ENCODE measurements at regions not wholly inside any gene's neighbourhood (a gene's known extent, or its start where the extent isn't known, plus 50 kb on each side); places are given as distances from the start of the nearest gene placed in this dataset.

DNA sequence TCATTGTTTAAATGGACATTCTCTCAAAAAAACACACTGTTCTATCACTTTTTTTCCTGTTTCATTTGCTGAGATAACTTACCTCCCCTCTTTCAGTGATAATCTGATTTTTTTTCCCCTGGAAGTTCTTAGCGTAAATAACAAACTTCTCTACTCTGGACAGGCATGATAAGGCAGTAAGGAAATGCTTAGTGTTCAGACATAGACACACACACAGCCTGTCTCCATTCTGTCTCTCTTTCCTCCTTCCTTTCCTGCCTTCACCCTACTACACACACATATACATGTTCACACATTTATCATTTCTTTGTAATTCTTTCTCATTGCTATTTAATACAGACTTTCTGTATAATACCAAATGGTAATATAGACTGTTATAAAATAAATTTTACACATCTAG, 470.8 kb upstream of the ROBO1 start:
- Histone ChIP-seq H3K4me1 (replicated peaks) (no peaks in the 10 kb centered on the region), H3K9me3 (no peaks in the 10 kb centered on the region), H3K4me3 (no peak overlapping the region), H3K36me3 (no peaks in the 10 kb centered on the region), H3K27ac (no peak overlapping the region), H3K27me3 (replicated peaks; ENCODE audit: insufficient read depth) (no peaks in the 10 kb centered on the region)
- WGBS = 54% methylated on average over 1 of the region's 1 CpG
- intact Hi-C loops (cut with DNase I) = no loop called here
- TF ChIP-seq CTCF (IDR thresholded peaks at IDR 0.05) = no peak
- no peak for TF ChIP-seq POLR2A (IDR thresholded peaks at IDR 0.05)
- no peak for TF ChIP-seq POLR2AphosphoS5 (IDR thresholded peaks at IDR 0.05)
- no peak for DNase-seq (ENCODE audit: low spot score)

GRCh38 chr3:80238152-80238551, 470.4 kb upstream of the ROBO1 start:
- TF ChIP-seq POLR2AphosphoS5 (IDR thresholded peaks at IDR 0.05) (no peak), CTCF (IDR thresholded peaks at IDR 0.05) (no peak), POLR2A (IDR thresholded peaks at IDR 0.05) (no peak)
- no peak for DNase-seq (ENCODE audit: low spot score)
- Histone ChIP-seq H3K27ac (no peak overlapping the region), H3K4me1 (replicated peaks) (no peaks in the 10 kb centered on the region), H3K36me3 (no peaks in the 10 kb centered on the region), H3K4me3 (no peak overlapping the region), H3K9me3 (no peaks in the 10 kb centered on the region), H3K27me3 (replicated peaks; ENCODE audit: insufficient read depth) (no peaks in the 10 kb centered on the region)
- intact Hi-C loops (cut with DNase I) = no loop called here

DNA sequence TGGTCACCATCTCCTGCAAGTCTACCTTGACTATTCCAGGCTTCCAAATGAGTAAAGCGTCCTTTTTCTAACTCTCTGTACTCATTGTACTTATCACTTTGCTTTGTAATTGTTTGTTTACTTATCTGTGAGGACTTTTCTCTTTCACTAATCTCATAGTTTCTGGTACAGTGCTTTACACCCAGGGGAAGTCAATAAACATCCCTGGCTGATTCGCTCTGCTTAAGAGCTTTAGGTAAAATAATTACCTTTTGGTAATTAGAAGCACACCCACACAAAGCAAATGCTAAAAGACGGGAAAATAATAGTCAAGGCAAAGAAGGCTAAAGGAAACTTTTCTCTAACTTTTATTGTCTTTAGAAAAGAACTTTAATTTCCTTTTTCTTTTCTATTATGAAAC, 466.9 kb upstream of the ROBO1 start:
- 65% methylated on average over 3 of the region's 3 CpGs for WGBS
- Histone ChIP-seq H3K4me3 (no peak overlapping the region), H3K36me3 (no peaks in the 10 kb centered on the region), H3K4me1 (replicated peaks) (no peaks in the 10 kb centered on the region), H3K27me3 (replicated peaks; ENCODE audit: insufficient read depth) (no peaks in the 10 kb centered on the region), H3K9me3 (no peaks in the 10 kb centered on the region), H3K27ac (no peak overlapping the region)
- no peak for DNase-seq (ENCODE audit: low spot score)
- intact Hi-C loops (cut with DNase I) = no loop called here
- TF ChIP-seq CTCF (IDR thresholded peaks at IDR 0.05) (no peak), POLR2AphosphoS5 (IDR thresholded peaks at IDR 0.05) (no peak), POLR2A (IDR thresholded peaks at IDR 0.05) (no peak)

- intact Hi-C loops (cut with DNase I) = no loop called here
- Histone ChIP-seq H3K9me3 (no peaks in the 10 kb centered on the region), H3K27me3 (replicated peaks; ENCODE audit: insufficient read depth) (no peaks in the 10 kb centered on the region), H3K27ac (no peak overlapping the region), H3K4me3 (no peak overlapping the region), H3K4me1 (replicated peaks) (no peaks in the 10 kb centered on the region), H3K36me3 (no peaks in the 10 kb centered on the region)
- TF ChIP-seq POLR2AphosphoS5 (IDR thresholded peaks at IDR 0.05) (no peak), POLR2A (IDR thresholded peaks at IDR 0.05) (no peak), CTCF (IDR thresholded peaks at IDR 0.05) (no peak)
- 64% methylated on average over 2 of the region's 2 CpGs for WGBS
- no peak for DNase-seq (ENCODE audit: low spot score)
Measured at GRCh38 chr3:80233576-80233975, 465.8 kb upstream of the ROBO1 start.

DNA sequence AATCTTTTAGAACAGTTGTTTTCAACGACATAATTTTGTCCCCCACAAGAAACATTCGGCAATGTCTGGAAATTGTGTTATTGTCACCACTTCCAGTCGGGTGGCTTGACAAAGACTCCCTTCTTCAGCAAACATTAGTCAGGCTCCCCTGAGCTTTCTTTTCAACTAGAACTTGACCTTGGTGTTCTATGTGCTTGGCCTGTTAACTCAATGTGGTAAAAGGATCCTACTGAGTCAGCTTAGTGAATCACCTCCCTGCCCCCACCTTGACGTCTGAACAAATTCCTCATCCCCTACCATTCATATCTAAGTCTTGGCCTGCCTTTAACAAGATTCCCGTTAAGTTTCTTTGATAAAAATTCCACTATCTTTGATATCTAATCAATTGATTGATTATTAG, 465.0 kb upstream of the ROBO1 start:
- Histone ChIP-seq H3K9me3 (no peaks in the 10 kb centered on the region), H3K36me3 (no peaks in the 10 kb centered on the region), H3K27ac (no peak overlapping the region), H3K4me1 (replicated peaks) (no peaks in the 10 kb centered on the region), H3K4me3 (no peak overlapping the region), H3K27me3 (replicated peaks; ENCODE audit: insufficient read depth) (no peaks in the 10 kb centered on the region)
- WGBS = 61% methylated on average over 5 of the region's 5 CpGs
- no peak for TF ChIP-seq POLR2AphosphoS5 (IDR thresholded peaks at IDR 0.05)
- intact Hi-C loops (cut with DNase I) = no loop called here
- DNase-seq (ENCODE audit: low spot score) = no peak

All from prostate gland (tissue), 2 donors.